Astrocyte (in vitro differentiated cells and primary cell): ENCODE measurements at regions not wholly inside any gene's neighbourhood (a gene's known extent, or its start where the extent isn't known, plus 50 kb on each side); places are given as distances from the start of the nearest gene placed in this dataset.

Experiments used
- DNase-seq: peaks from one replicate; pipeline ENCODE4 v3.0.0-alpha.2; 2010; ENCODE audit warnings: low read depth
- FAIRE-seq: peaks from 2 replicates; lab custom pipeline; 2011; peaks lifted over from hg19 to GRCh38; lab: Jason Lieb, UNC
- H2AFZ ChIP-seq: 2 replicates; pipeline ENCODE4 v1.6.0; 2012; ENCODE audit warnings: low read depth, low read length, inconsistent platforms
- H3K27ac ChIP-seq: 2 replicates; pipeline ENCODE4 v1.5.1; 2011; ENCODE audit warnings: low read depth, low read length, inconsistent platforms
- H3K27me3 ChIP-seq: 2 replicates; pipeline ENCODE4 v1.6.0; 2011; ENCODE audit warnings: low read length, inconsistent platforms; ENCODE audit not compliant: insufficient read depth
- H3K36me3 ChIP-seq: 2 replicates; pipeline ENCODE4 v1.5.1; 2011; ENCODE audit warnings: low read length, inconsistent platforms; ENCODE audit not compliant: insufficient read depth
- H3K4me1 ChIP-seq: 2 replicates; pipeline ENCODE4 v1.5.1; 2011; ENCODE audit warnings: low read length, inconsistent platforms; ENCODE audit not compliant: insufficient read depth
- H3K4me2 ChIP-seq: 2 replicates; pipeline ENCODE4 v1.6.0; 2012; ENCODE audit warnings: low read length, inconsistent platforms
- H3K4me3 ChIP-seq: 2 replicates; pipeline ENCODE4 v1.5.1; 2011; ENCODE audit warnings: low read depth, mild to moderate bottlenecking, low read length, inconsistent platforms; ENCODE audit not compliant: insufficient read depth
- H3K79me2 ChIP-seq: 2 replicates; pipeline ENCODE4 v1.6.0; 2012; ENCODE audit warnings: mild to moderate bottlenecking, low read length, inconsistent platforms; ENCODE audit not compliant: insufficient read depth
- H3K9ac ChIP-seq: 2 replicates; pipeline ENCODE4 v1.6.0; 2012; ENCODE audit warnings: mild to moderate bottlenecking, low read length, inconsistent platforms
- H3K9me3 ChIP-seq: 2 replicates; pipeline ENCODE4 v1.5.1; 2012; ENCODE audit warnings: low read depth, mild to moderate bottlenecking, low read length, inconsistent platforms; ENCODE audit not compliant: insufficient read depth
- H4K20me1 ChIP-seq: 2 replicates; pipeline ENCODE4 v1.6.0; 2012; ENCODE audit warnings: low read length, inconsistent platforms; ENCODE audit not compliant: insufficient read depth
- H3K27ac Mint-ChIP-seq: one replicate; pipeline ENCODE4 v1.8.0; 2021; ENCODE audit warnings: mild to moderate bottlenecking, mixed read lengths; ENCODE audit not compliant: unreplicated experiment
- H3K27me3 Mint-ChIP-seq: one replicate; pipeline ENCODE4 v1.8.0; 2021; ENCODE audit warnings: low read depth, mixed read lengths; ENCODE audit not compliant: unreplicated experiment
- H3K36me3 Mint-ChIP-seq: one replicate; pipeline ENCODE4 v1.8.0; 2021; ENCODE audit warnings: low read depth, mixed read lengths; ENCODE audit not compliant: unreplicated experiment
- H3K4me1 Mint-ChIP-seq: one replicate; pipeline ENCODE4 v1.8.0; 2021; ENCODE audit warnings: low read depth, mixed read lengths; ENCODE audit not compliant: unreplicated experiment
- H3K4me3 Mint-ChIP-seq: one replicate; pipeline ENCODE4 v1.8.0; 2021; ENCODE audit warnings: mild to moderate bottlenecking, moderate library complexity, mixed read lengths; ENCODE audit not compliant: unreplicated experiment
- H3K9me3 Mint-ChIP-seq: one replicate; pipeline ENCODE4 v1.8.0; 2021; ENCODE audit warnings: mild to moderate bottlenecking, mixed read lengths; ENCODE audit not compliant: unreplicated experiment
- EZH2 ChIP-seq: IDR thresholded peaks from 2 replicates; pipeline ENCODE4 v1.6.1; 2012; ENCODE audit warnings: mild to moderate bottlenecking, low read length, inconsistent platforms; ENCODE audit not compliant: insufficient read depth
- TF ChIP-seq, protein P1 (sequence below): IDR thresholded peaks from 2 replicates; pipeline ENCODE4 v1.5.1; 2011; ENCODE audit warnings: low read depth, mild to moderate bottlenecking, inconsistent platforms, low read length, moderate library complexity; ENCODE audit not compliant: insufficient read depth

- H2AFZ ChIP-seq, result no peak overlapping the region
- no peak overlapping the region for H3K27ac ChIP-seq
- H3K9me3 ChIP-seq, result no peaks in the 10 kb centered on the region
- H3K36me3 ChIP-seq, result no peaks in the 10 kb centered on the region
- Mint-ChIP-seq H3K4me3 (no peak overlapping the region), H3K27ac (no peak overlapping the region), H3K4me1 (no peaks in the 10 kb centered on the region), H3K36me3 (no peaks in the 10 kb centered on the region), H3K27me3 (no peaks in the 10 kb centered on the region), H3K9me3 (peaks cover 2% of the 10 kb centered on the region)
- no peak for DNase-seq
- no peak overlapping the region for H3K4me3 ChIP-seq
- H3K4me2 ChIP-seq, result no peak overlapping the region
- H4K20me1 ChIP-seq, result no peaks in the 10 kb centered on the region
- no peaks in the 10 kb centered on the region for H3K79me2 ChIP-seq
- TF ChIP-seq, protein P1, sequence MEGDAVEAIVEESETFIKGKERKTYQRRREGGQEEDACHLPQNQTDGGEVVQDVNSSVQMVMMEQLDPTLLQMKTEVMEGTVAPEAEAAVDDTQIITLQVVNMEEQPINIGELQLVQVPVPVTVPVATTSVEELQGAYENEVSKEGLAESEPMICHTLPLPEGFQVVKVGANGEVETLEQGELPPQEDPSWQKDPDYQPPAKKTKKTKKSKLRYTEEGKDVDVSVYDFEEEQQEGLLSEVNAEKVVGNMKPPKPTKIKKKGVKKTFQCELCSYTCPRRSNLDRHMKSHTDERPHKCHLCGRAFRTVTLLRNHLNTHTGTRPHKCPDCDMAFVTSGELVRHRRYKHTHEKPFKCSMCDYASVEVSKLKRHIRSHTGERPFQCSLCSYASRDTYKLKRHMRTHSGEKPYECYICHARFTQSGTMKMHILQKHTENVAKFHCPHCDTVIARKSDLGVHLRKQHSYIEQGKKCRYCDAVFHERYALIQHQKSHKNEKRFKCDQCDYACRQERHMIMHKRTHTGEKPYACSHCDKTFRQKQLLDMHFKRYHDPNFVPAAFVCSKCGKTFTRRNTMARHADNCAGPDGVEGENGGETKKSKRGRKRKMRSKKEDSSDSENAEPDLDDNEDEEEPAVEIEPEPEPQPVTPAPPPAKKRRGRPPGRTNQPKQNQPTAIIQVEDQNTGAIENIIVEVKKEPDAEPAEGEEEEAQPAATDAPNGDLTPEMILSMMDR, result no peak
- no peak for TF ChIP-seq EZH2
- H3K27me3 ChIP-seq, result no peaks in the 10 kb centered on the region
- FAIRE-seq, result no peak
- no peak overlapping the region for H3K9ac ChIP-seq
- H3K4me1 ChIP-seq, result no peaks in the 10 kb centered on the region
Observed at GRCh38 chr3:153757839-153758238, 363.4 kb upstream of the ARHGEF26 start.

- no peak overlapping the region for H3K27ac Mint-ChIP-seq
- Histone ChIP-seq H3K36me3 (no peaks in the 10 kb centered on the region), H3K9me3 (no peaks in the 10 kb centered on the region), H3K4me2 (no peak overlapping the region), H4K20me1 (no peaks in the 10 kb centered on the region), H3K27ac (no peak overlapping the region), H3K4me1 (no peaks in the 10 kb centered on the region), H3K79me2 (no peaks in the 10 kb centered on the region), H3K4me3 (no peak overlapping the region), H2AFZ (no peak overlapping the region), H3K27me3 (no peaks in the 10 kb centered on the region), H3K9ac (no peak overlapping the region)
- TF ChIP-seq, protein P1, result no peak
- no peak for TF ChIP-seq EZH2
- FAIRE-seq (no peak), DNase-seq (no peak)
- no peaks in the 10 kb centered on the region for H3K36me3 Mint-ChIP-seq
- H3K4me3 Mint-ChIP-seq, result no peak overlapping the region
- no peaks in the 10 kb centered on the region for H3K27me3 Mint-ChIP-seq
- peaks cover 5% of the 10 kb centered on the region for H3K9me3 Mint-ChIP-seq
- no peaks in the 10 kb centered on the region for H3K4me1 Mint-ChIP-seq
Observed at GRCh38 chr3:153760948-153761347, 360.2 kb upstream of the ARHGEF26 start.

DNA sequence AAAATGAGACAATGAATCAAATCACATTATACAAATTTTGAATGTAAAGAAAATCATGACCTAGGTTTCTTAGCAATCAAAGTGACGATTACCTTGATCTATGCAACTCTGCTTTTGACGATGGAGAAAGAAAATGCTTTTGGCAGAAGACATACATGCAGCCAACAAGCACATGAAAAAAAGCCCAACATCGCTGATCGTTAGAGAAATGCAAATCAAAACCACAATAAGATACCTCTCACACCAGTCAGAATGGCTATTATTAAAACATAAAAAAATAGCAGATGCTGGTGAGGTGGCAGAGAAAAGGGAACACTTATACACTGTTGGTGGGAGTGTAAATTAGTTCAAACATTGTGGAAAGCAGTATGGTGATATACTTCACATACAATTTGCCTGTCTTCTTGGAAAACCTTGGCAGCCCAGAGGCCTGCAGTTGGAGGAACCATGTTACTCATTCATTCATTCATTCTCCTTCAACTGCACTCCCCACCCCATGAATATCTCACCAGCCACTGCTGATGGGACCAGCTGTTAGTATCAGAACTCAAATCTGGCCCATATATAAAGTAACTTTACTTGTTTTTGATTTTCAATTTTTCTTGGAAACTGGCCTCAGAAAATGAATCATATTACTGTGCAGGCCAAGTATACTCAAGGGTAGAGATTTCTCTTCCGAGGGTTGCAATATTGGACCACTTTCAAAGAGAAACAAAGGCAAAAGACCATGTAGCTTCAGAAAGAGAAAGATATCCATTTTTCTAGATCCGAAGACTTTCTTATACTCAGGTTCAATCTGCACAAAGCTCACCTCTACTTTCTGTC is 358.6 kb upstream of the ARHGEF26 start:
- no peak overlapping the region for H3K27ac Mint-ChIP-seq
- H3K36me3 Mint-ChIP-seq, result no peaks in the 10 kb centered on the region
- Histone ChIP-seq H2AFZ (no peak overlapping the region), H3K9ac (no peak overlapping the region), H3K4me3 (no peak overlapping the region), H3K27me3 (no peaks in the 10 kb centered on the region), H3K9me3 (no peaks in the 10 kb centered on the region), H3K27ac (no peak overlapping the region), H3K36me3 (no peaks in the 10 kb centered on the region), H3K4me1 (no peaks in the 10 kb centered on the region), H3K79me2 (no peaks in the 10 kb centered on the region), H3K4me2 (no peak overlapping the region), H4K20me1 (no peaks in the 10 kb centered on the region)
- H3K4me3 Mint-ChIP-seq, result no peak overlapping the region
- DNase-seq, result no peak
- no peaks in the 10 kb centered on the region for H3K27me3 Mint-ChIP-seq
- no peaks in the 10 kb centered on the region for H3K4me1 Mint-ChIP-seq
- TF ChIP-seq, protein P1, result no peak
- no peak for TF ChIP-seq EZH2
- H3K9me3 Mint-ChIP-seq, result peaks cover 7% of the 10 kb centered on the region
- no peak for FAIRE-seq
